Muscle layer of duodenum (tissue), 2 donors: ENCODE measurements at regions not wholly inside any gene's neighbourhood (a gene's known extent, or its start where the extent isn't known, plus 50 kb on each side); places are given as distances from the start of the nearest gene placed in this dataset.

Experiments
- H3K27ac ChIP-seq: one replicate; pipeline ENCODE4 v1.7.0; 2013; ENCODE audit warnings: mild to moderate bottlenecking, low read length
- H3K27me3 ChIP-seq: one replicate; pipeline ENCODE4 v1.7.0; 2013; ENCODE audit warnings: low read depth, mild to moderate bottlenecking, control low read depth, low read length
- H3K36me3 ChIP-seq, 2 donors: one replicate each; pipeline ENCODE4 v1.7.0; 2013; ENCODE audit warnings: low read length in 2 of 2, control low read depth in 1 of 2, mild to moderate bottlenecking in 1 of 2; ENCODE audit not compliant: insufficient read depth in 2 of 2, control insufficient read depth in 1 of 2
- H3K4me1 ChIP-seq, 2 donors: one replicate each; pipeline ENCODE4 v1.7.0; 2013; ENCODE audit warnings: low read length in 2 of 2, mild to moderate bottlenecking in 2 of 2, control low read depth in 1 of 2, moderate library complexity in 1 of 2; ENCODE audit not compliant: insufficient read depth in 2 of 2, control insufficient read depth in 1 of 2
- H3K4me3 ChIP-seq, 2 donors: one replicate each; pipeline ENCODE4 v1.7.0; 2013; ENCODE audit warnings: low read length in 2 of 2, low read depth in 1 of 2, mild to moderate bottlenecking in 1 of 2
- H3K9me3 ChIP-seq, 2 donors: one replicate each; pipeline ENCODE4 v1.7.0; 2013; ENCODE audit warnings: low read length in 2 of 2, control low read depth in 1 of 2, mild to moderate bottlenecking in 1 of 2; ENCODE audit not compliant: control insufficient read depth in 1 of 2
- donor health status: healthy.

DNA sequence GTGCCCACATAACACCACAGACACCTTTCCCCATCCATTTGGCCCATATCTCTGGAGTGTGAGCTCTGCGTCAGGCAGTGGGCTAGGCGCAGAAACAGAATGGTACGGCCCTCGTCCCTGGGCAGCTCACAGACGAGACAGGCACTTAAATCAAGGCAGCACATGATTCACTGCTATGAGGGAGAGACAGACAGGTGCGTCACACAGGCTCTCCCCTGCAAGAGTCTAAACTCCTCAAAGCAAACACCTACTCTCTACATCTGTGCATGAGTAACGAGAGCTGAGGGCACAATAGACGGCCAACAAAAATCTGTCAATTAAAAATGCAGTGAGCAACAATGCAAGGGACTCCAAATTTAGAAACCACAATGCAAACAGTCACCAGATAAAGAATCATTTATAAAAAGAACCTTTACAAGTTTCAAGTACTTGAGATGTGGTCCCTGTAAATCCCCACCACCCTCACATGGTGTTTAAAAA, 348.9 kb downstream of the UQCRFS1 start:
- H3K27ac ChIP-seq, result no peak overlapping the region
- no peaks in the 10 kb centered on the region for H3K36me3 ChIP-seq
- no peaks in the 10 kb centered on the region for H3K9me3 ChIP-seq
- H3K27me3 ChIP-seq, result no peaks in the 10 kb centered on the region
- no peak overlapping the region for H3K4me3 ChIP-seq
- no peaks in the 10 kb centered on the region for H3K4me1 ChIP-seq

DNA sequence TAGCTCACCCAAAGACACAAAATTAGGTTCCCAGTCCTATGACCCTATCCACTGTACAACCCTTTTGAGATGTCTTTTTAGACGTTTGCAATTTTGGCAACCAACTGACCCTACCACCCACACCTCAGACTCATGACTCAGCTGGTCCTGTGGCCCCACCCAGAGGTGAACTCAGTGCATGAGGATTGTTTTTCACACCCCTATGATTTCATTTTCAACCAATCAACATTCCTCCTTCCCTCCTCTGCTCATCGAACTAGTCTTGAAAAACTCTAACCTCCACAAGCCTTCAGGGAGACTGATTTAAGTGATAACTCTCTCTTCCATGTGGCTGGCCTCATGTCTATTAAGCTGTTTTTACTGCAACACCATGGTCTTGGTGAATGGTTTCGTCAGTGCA, 350.7 kb downstream of the UQCRFS1 start:
- no peak overlapping the region for H3K4me3 ChIP-seq
- H3K36me3 ChIP-seq, result no peaks in the 10 kb centered on the region
- no peak overlapping the region for H3K27ac ChIP-seq
- no peaks in the 10 kb centered on the region for H3K9me3 ChIP-seq
- H3K27me3 ChIP-seq, result no peaks in the 10 kb centered on the region
- no peaks in the 10 kb centered on the region for H3K4me1 ChIP-seq

DNA sequence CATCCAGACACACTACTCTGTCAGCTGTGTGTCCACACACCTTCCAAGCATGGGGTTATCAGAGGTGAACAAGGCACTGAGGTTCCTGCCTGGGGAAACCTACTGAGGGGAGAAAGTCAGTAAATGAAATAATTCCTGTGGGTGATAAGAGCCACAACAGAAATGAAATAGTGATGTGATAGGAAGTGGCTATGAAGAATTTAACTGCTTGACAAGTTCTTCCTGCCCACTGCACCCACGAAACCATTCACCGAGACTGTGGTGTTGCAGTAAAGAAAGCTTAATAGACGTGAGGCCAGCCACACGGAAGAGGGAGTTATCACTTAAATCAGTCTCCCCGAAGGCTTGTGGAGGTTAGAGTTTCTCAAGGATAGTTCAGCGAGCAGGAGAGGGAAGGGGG, 353.1 kb downstream of the UQCRFS1 start:
- no peaks in the 10 kb centered on the region for H3K36me3 ChIP-seq

DNA sequence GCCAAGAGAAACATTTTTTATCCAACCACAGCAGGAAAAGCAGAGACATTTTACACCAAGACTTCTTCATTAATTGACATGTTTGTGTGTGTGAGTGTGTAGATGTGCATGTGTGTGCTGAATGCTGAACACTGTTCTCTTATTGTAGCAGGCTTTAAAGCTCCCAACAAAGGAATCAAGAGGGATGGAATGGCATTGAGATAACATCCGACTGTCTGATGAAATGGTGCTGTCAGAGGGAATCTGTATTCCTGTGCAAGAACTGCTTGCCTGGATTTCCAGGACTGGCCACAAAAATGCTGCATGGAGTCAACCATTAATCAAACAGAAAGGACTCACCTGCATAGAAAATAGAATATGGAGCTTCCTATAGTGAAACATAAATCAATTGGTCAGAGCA, 354.0 kb downstream of the UQCRFS1 start:
- Histone ChIP-seq H3K36me3 (no peaks in the 10 kb centered on the region), H3K4me1 (no peaks in the 10 kb centered on the region), H3K27ac (no peak overlapping the region), H3K9me3 (peaks cover 0 to 6% of the 10 kb centered on the region in 2 donors), H3K27me3 (no peaks in the 10 kb centered on the region), H3K4me3 (no peak overlapping the region)

More for the DNA sequence above, 353.1 kb downstream of the UQCRFS1 start:
- Histone ChIP-seq H3K9me3 (no peaks in the 10 kb centered on the region), H3K27me3 (no peaks in the 10 kb centered on the region), H3K27ac (no peak overlapping the region), H3K4me1 (no peaks in the 10 kb centered on the region), H3K4me3 (no peak overlapping the region)

DNA sequence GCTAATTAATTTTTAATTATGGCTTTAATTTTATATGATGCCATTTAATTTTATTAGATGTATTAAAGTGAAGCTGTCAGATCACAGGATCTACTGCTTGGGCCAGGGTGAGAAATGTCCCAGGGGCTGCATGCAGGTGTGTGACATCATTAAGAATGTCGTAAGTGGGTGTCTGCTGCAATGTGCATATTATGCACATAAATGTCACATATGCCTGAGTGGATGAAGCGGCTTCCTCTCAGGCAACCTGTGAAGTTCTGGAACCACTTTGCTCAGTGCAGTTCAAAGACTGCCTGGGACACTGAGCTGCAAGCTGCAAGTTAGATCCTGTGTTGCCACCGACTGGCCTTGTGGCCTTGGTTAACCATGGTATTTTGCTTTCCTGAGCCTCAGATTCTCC, 355.0 kb downstream of the UQCRFS1 start:
- H3K4me3 ChIP-seq, result no peak overlapping the region
- H3K27ac ChIP-seq, result no peak overlapping the region
- H3K36me3 ChIP-seq, result no peaks in the 10 kb centered on the region
- no peaks in the 10 kb centered on the region for H3K4me1 ChIP-seq
- H3K27me3 ChIP-seq, result no peaks in the 10 kb centered on the region
- peaks cover 0 to 8% of the 10 kb centered on the region in 2 donors for H3K9me3 ChIP-seq

DNA sequence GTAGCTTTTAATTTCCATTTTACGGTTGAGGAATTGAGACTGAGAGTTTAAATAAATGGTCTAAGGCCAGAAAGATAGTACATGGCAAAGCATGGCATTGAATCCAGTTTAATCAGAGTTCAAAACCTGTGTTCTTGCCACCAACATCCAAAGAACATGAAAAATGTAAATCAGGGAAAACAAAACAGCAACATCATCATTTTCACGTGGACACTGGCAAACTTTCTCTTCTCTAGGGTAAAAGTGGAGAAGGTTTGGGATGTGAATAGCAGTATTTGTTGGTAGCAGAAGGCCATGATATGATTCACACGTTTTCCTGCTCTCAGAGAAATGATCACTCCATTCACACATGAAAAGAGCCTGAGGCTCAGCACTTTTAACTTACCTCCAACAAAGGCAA, 357.7 kb downstream of the UQCRFS1 start:
- H3K27me3 ChIP-seq, result no peaks in the 10 kb centered on the region
- no peaks in the 10 kb centered on the region for H3K4me1 ChIP-seq
- peaks cover 0 to 8% of the 10 kb centered on the region in 2 donors for H3K9me3 ChIP-seq
- no peaks in the 10 kb centered on the region for H3K36me3 ChIP-seq
- H3K4me3 ChIP-seq, result no peak overlapping the region
- no peak overlapping the region for H3K27ac ChIP-seq

DNA sequence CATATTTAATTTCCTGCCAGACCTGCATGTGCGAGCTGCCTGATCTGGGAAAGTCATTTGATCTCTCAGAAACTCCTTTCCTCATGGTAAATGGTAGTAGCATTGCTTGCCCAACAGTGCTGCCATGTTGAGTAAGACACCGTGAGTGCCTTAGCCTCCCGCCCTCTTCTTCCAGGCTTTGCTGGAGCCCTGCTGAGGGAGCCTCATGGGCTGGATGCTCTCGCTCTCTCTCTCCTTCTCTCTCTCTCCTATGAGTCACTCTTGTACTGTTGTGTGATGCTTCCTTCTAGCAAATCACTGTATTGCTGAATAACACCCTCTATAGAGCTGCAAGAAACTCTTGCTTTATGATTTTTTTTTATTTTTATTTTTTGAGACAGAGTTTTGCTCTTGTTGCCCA, 365.5 kb downstream of the UQCRFS1 start:
- H3K27me3 ChIP-seq, result no peaks in the 10 kb centered on the region

DNA sequence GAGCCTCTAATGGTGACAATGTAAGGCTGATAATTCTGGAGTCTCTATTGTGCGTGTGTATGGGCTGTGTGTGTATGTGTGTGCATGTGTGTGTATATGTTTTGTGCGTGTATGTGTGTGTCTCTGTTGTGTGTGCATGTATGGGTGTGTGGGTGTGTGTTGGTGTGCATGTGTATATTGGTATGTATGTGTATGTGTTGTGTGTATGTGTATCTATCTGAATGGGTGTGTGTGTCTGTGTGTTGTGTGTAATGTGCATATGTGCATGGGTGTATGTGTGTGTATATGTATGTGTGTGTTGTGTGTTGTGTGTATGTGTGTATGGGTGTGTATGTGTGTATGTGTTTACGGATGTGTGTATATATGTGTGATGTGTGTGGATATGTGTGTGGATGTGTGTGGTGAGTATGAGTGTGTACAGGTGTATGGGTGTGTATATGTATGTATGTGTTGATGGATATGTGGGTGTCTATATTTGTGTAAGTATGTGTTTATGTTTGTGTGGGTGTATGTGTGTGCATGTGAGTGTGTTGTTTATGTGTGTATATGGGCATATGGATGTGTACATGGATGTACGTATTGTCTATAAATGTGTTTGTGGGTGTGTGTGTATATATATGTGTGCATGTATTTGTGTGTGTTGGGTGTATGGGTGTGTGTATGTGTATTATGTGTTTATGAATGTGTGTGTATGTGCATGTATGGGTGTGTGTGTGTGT, 366.7 kb downstream of the UQCRFS1 start:
- H3K27ac ChIP-seq, result no peak overlapping the region
- no peaks in the 10 kb centered on the region for H3K9me3 ChIP-seq
- H3K36me3 ChIP-seq, result no peaks in the 10 kb centered on the region
- H3K4me1 ChIP-seq, result no peaks in the 10 kb centered on the region
- no peak overlapping the region for H3K4me3 ChIP-seq
- H3K27me3 ChIP-seq, result no peaks in the 10 kb centered on the region

More for the DNA sequence above, 365.5 kb downstream of the UQCRFS1 start:
- H3K4me3 ChIP-seq, result no peak overlapping the region
- H3K27ac ChIP-seq, result no peak overlapping the region
- H3K36me3 ChIP-seq, result no peaks in the 10 kb centered on the region
- no peaks in the 10 kb centered on the region for H3K4me1 ChIP-seq
- H3K9me3 ChIP-seq, result no peaks in the 10 kb centered on the region

DNA sequence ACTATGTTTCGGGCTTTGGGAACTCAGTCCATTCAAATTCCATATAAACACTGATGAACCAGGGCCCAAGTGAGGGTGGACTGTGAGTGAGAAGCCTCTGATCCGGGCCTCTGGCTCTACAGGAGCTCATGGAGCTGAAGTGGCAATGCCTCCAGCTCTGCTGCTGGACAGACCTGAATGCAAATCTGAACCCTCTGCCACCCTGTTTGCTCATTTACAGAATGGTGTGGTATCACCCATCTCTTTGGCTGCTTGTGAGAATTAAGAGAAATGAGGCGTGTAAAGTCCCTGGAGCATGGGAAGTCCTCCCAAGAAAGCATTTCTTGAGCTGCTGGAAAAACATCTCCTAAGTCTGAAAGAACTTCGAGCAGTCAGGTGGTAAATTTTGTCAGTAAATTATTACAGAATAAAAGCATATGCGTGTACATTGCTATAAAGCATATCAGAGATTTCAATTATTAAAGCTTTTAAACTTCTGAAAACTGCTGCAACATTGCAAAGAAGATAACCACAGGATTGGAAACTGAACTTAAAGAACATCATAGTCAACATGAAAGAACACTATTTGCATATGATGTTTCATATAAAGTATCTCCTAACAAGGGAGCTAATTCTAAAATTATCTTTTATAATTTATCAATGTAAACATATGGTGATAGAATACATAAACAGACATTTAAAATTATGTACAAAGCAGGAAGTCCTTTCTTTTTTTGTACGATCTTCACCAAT, 369.0 kb downstream of the UQCRFS1 start:
- Histone ChIP-seq H3K36me3 (no peaks in the 10 kb centered on the region), H3K9me3 (no peaks in the 10 kb centered on the region), H3K4me1 (no peaks in the 10 kb centered on the region), H3K27me3 (no peaks in the 10 kb centered on the region), H3K27ac (no peak overlapping the region), H3K4me3 (no peak overlapping the region)

DNA sequence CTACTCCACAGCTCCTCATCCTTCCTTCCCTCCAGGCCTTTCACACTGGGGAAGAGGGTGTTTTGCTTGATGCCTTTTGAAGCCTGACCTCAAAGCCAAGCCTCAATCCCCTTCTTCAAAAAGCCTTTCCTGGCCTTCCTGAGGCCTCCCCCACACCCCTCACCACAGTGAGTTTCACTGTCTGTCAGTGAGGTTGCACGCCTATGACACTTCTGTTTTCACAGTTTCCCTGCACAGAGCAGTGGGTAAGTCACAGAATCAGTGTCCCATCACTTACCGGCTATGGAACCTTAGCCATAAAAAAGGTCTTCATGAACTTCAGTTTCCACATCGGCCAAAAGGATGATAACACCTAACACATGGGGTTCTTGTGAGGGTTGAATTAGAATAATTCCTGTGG, 371.4 kb downstream of the UQCRFS1 start:
- H3K4me3 ChIP-seq, result no peak overlapping the region
- H3K36me3 ChIP-seq, result no peaks in the 10 kb centered on the region
- H3K4me1 ChIP-seq, result no peaks in the 10 kb centered on the region

DNA sequence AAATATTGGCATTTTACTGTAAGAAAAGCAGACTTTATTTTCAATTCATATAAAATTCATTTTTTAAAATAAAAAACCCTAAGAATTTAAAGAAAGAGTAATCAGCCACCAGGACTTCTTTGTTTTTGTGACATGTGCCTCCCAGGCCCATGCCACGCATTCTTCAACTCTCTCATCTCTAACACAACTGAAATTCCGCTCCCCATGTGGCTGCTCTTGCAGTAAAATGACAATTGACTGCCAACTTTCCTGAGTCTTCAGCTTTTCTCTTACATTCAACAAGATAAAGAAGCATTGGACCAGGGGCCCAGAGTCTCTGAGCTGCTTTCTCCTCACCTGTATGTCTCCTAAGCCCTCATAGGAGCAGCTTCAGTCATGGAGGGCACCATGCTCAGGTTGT, 372.1 kb downstream of the UQCRFS1 start:
- Histone ChIP-seq H3K4me1 (no peaks in the 10 kb centered on the region), H3K36me3 (no peaks in the 10 kb centered on the region), H3K4me3 (no peak overlapping the region), H3K9me3 (no peaks in the 10 kb centered on the region), H3K27me3 (no peaks in the 10 kb centered on the region), H3K27ac (no peak overlapping the region)

More for the DNA sequence above, 371.4 kb downstream of the UQCRFS1 start:
- Histone ChIP-seq H3K27me3 (no peaks in the 10 kb centered on the region), H3K9me3 (no peaks in the 10 kb centered on the region), H3K27ac (no peak overlapping the region)
